ENCODE measurements at regions not wholly inside any gene's neighbourhood (a gene's known extent, or its start where the extent isn't known, plus 50 kb on each side); places are given as distances from the start of the nearest gene placed in this dataset.
A peak's percentile ranks its signal among the peaks of the same experiment; 100 is the strongest.

DNA sequence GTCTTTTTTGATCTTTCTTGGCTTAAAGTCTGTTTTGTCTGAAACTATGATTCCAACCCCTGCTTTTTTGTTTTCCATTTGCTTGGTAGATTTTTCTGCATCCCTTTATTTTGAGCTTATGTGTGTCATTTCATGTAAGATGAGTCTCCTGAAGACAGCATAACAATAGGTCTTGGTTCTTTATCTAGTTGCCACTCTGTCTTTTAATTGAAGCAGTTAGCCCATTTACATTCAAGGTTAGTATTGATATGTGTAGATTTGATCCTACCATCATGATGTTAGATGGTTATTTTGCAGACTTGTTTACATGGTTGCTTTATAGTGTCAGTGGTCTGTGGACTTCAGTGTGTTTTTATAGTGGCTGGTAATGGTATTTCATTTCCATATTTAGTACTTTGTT is 1678.9 kb downstream of the PCDH9 start:
- H3K4me3 Mint-ChIP-seq = no peak overlapping the region
- Histone ChIP-seq H3K27ac (ENCODE audit: low read depth) (no peak overlapping the region), H4K20me1 (replicated peaks; ENCODE audit: insufficient read depth) (no peaks in the 10 kb centered on the region), H3K4me3 (no peak overlapping the region), H3F3A (replicated peaks; ENCODE audit: low read depth) (no peaks in the 10 kb centered on the region), H3K27me3 (ENCODE audit: insufficient read depth) (no peaks in the 10 kb centered on the region), H2AFZ (no peak overlapping the region), H3K9me2 (ENCODE audit: insufficient read depth) (peaks cover 9% of the 10 kb centered on the region; the same call in 1 of the 2 replicates), H3K79me2 (replicated peaks; ENCODE audit: insufficient read depth) (no peaks in the 10 kb centered on the region), H3K4me2 (no peak overlapping the region), H3K36me3 (ENCODE audit: insufficient read depth) (no peaks in the 10 kb centered on the region; the same call in 1 of the 2 replicates), H3K4me1 (ENCODE audit: insufficient read depth) (no peaks in the 10 kb centered on the region)
- TF ChIP-seq JUNB (IDR thresholded peaks at IDR 0.05; ENCODE audit: unreplicated experiment) (no peak), STAT1 (IDR thresholded peaks at IDR 0.05; ENCODE audit: unreplicated experiment) (no peak), ZNF114 (CRISPR knock-in tag; IDR thresholded peaks at IDR 0.05) (no peak), CREB1 (CRISPR knock-in tag; IDR thresholded peaks at IDR 0.05; ENCODE audit: low read depth) (no peak), EZH2phosphoT487 (IDR thresholded peaks at IDR 0.05; ENCODE audit: unreplicated experiment) (no peak)
- TF ChIP-seq, protein P1, sequence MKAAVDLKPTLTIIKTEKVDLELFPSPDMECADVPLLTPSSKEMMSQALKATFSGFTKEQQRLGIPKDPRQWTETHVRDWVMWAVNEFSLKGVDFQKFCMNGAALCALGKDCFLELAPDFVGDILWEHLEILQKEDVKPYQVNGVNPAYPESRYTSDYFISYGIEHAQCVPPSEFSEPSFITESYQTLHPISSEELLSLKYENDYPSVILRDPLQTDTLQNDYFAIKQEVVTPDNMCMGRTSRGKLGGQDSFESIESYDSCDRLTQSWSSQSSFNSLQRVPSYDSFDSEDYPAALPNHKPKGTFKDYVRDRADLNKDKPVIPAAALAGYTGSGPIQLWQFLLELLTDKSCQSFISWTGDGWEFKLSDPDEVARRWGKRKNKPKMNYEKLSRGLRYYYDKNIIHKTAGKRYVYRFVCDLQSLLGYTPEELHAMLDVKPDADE (IDR thresholded peaks at IDR 0.05) = no peak
- TF ChIP-seq, protein P2, sequence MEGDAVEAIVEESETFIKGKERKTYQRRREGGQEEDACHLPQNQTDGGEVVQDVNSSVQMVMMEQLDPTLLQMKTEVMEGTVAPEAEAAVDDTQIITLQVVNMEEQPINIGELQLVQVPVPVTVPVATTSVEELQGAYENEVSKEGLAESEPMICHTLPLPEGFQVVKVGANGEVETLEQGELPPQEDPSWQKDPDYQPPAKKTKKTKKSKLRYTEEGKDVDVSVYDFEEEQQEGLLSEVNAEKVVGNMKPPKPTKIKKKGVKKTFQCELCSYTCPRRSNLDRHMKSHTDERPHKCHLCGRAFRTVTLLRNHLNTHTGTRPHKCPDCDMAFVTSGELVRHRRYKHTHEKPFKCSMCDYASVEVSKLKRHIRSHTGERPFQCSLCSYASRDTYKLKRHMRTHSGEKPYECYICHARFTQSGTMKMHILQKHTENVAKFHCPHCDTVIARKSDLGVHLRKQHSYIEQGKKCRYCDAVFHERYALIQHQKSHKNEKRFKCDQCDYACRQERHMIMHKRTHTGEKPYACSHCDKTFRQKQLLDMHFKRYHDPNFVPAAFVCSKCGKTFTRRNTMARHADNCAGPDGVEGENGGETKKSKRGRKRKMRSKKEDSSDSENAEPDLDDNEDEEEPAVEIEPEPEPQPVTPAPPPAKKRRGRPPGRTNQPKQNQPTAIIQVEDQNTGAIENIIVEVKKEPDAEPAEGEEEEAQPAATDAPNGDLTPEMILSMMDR (conservative IDR thresholded peaks at IDR 0.05; ENCODE audit: low read depth in 2 of 2) = no peak
- peaks cover 14% of the 10 kb centered on the region; the same call in 2 of the 3 replicates for H3K9me3 Mint-ChIP-seq
- H3K4me1 Mint-ChIP-seq = no peaks in the 10 kb centered on the region; the same call in 2 of the 3 replicates
- DNase-seq (ENCODE audit: low spot score) (no peak), ATAC-seq (no peak)
- no peak overlapping the region for H3K27ac Mint-ChIP-seq
- H3K27me3 Mint-ChIP-seq (ENCODE audit: insufficient read depth, low read depth, poor library complexity) = no peaks in the 10 kb centered on the region
- peaks cover 12% of the 10 kb centered on the region; the same call in 2 of the 3 replicates for H3K36me3 Mint-ChIP-seq (ENCODE audit: low read depth)

DNA sequence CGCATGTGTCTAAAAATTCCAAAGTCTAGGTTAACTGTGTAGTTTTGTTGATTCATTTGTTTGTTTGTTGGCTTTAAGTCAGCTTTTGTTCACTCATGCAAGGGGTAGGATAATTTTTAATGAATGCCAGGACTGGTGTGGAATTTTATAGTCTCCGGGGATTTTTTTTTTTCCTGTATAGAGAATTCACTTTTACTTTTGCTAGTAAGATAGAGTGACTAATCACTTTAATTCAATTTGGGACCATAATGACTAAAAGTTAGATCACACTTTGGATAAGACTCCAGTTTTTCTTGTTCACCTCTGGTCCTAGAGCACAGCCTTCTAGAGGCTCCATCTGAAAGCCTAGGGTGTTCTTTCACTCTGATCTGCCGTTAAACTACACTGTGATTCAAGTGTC is 1690.0 kb downstream of the PCDH9 start:
- Histone ChIP-seq H2AFZ (peak overlapping the region; percentile 52; the same call in 1 of the 2 replicates), H3K36me3 (ENCODE audit: insufficient read depth) (no peaks in the 10 kb centered on the region), H3K4me1 (ENCODE audit: insufficient read depth) (no peaks in the 10 kb centered on the region), H3K9me2 (ENCODE audit: insufficient read depth) (no peaks in the 10 kb centered on the region; the same call in 1 of the 2 replicates), H3K27ac (ENCODE audit: low read depth) (no peak overlapping the region), H3K4me3 (no peak overlapping the region), H3F3A (replicated peaks; ENCODE audit: low read depth) (no peaks in the 10 kb centered on the region), H3K4me2 (no peak overlapping the region), H3K27me3 (ENCODE audit: insufficient read depth) (no peaks in the 10 kb centered on the region), H3K79me2 (replicated peaks; ENCODE audit: insufficient read depth) (no peaks in the 10 kb centered on the region), H4K20me1 (replicated peaks; ENCODE audit: insufficient read depth) (no peaks in the 10 kb centered on the region)
- Mint-ChIP-seq H3K9me3 (no peaks in the 10 kb centered on the region), H3K4me3 (no peak overlapping the region), H3K36me3 (ENCODE audit: low read depth) (no peaks in the 10 kb centered on the region), H3K27ac (no peak overlapping the region), H3K4me1 (no peaks in the 10 kb centered on the region), H3K27me3 (ENCODE audit: insufficient read depth, low read depth, poor library complexity) (no peaks in the 10 kb centered on the region)
- DNase-seq (ENCODE audit: low spot score) (no peak), ATAC-seq (no peak)
- no peak for TF ChIP-seq CREB1 (CRISPR knock-in tag; IDR thresholded peaks at IDR 0.05; ENCODE audit: low read depth)
- TF ChIP-seq, protein P2 (conservative IDR thresholded peaks at IDR 0.05; ENCODE audit: low read depth in 2 of 2) = no peak
- TF ChIP-seq JUNB (IDR thresholded peaks at IDR 0.05; ENCODE audit: unreplicated experiment) = no peak
- no peak for TF ChIP-seq EZH2phosphoT487 (IDR thresholded peaks at IDR 0.05; ENCODE audit: unreplicated experiment)
- TF ChIP-seq ZNF114 (CRISPR knock-in tag; IDR thresholded peaks at IDR 0.05) = no peak
- TF ChIP-seq NANOG (IDR thresholded peaks at IDR 0.05; ENCODE audit: borderline replicate concordance) = no peak
- no peak for TF ChIP-seq EZH2 (IDR thresholded peaks at IDR 0.05; ENCODE audit: low read depth, unreplicated experiment)
- no peak for TF ChIP-seq POLR2AphosphoS5 (IDR thresholded peaks at IDR 0.05; ENCODE audit: low read depth)
- TF ChIP-seq ZNF331 (CRISPR knock-in tag; IDR thresholded peaks at IDR 0.05; ENCODE audit: low read depth) = no peak
- TF ChIP-seq, protein P3, sequence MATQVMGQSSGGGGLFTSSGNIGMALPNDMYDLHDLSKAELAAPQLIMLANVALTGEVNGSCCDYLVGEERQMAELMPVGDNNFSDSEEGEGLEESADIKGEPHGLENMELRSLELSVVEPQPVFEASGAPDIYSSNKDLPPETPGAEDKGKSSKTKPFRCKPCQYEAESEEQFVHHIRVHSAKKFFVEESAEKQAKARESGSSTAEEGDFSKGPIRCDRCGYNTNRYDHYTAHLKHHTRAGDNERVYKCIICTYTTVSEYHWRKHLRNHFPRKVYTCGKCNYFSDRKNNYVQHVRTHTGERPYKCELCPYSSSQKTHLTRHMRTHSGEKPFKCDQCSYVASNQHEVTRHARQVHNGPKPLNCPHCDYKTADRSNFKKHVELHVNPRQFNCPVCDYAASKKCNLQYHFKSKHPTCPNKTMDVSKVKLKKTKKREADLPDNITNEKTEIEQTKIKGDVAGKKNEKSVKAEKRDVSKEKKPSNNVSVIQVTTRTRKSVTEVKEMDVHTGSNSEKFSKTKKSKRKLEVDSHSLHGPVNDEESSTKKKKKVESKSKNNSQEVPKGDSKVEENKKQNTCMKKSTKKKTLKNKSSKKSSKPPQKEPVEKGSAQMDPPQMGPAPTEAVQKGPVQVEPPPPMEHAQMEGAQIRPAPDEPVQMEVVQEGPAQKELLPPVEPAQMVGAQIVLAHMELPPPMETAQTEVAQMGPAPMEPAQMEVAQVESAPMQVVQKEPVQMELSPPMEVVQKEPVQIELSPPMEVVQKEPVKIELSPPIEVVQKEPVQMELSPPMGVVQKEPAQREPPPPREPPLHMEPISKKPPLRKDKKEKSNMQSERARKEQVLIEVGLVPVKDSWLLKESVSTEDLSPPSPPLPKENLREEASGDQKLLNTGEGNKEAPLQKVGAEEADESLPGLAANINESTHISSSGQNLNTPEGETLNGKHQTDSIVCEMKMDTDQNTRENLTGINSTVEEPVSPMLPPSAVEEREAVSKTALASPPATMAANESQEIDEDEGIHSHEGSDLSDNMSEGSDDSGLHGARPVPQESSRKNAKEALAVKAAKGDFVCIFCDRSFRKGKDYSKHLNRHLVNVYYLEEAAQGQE (IDR thresholded peaks at IDR 0.05; ENCODE audit: unreplicated experiment) = no peak
- no peak for TF ChIP-seq STAT1 (IDR thresholded peaks at IDR 0.05; ENCODE audit: unreplicated experiment)
- TF ChIP-seq, protein P1 (IDR thresholded peaks at IDR 0.05) = no peak

Data from GM23338 (cell line).